Heart left ventricle (tissue), 16 donors: ENCODE measurements at regions not wholly inside any gene's neighbourhood (a gene's known extent, or its start where the extent isn't known, plus 50 kb on each side); places are given as distances from the start of the nearest gene placed in this dataset.

Source experiments
- ATAC-seq, 4 donors: fragments of 200-7000 bp; cut with Tn5 transposase; one replicate each; pipeline ENCODE4 v1.9.1; 2020 to 2022; ENCODE audit warnings: moderate library complexity in 4 of 4, mild to moderate bottlenecking in 3 of 4, moderate number of reproducible peaks in 1 of 4
- DNase-seq, 5 donors: peaks; one replicate each; pipeline ENCODE4 v3.0.0-alpha.2; 2020
- H3K27ac ChIP-seq, 12 donors: fragments of 200-600 bp; sonication (generic) in 4 of 12; one replicate each; pipeline versions ENCODE4 v1.5.0 to v1.8.0; 2016 to 2022; ENCODE audit warnings: mild to moderate bottlenecking in 2 of 12
- H3K27me3 ChIP-seq, 9 donors: fragments of 200-600 bp; sonication (generic) in 2 of 9; one replicate each; pipeline versions ENCODE4 v1.5.1 to v1.8.0; 2016 to 2022; ENCODE audit warnings: mild to moderate bottlenecking in 3 of 9
- H3K36me3 ChIP-seq, 9 donors: fragments of 200-600 bp; sonication (generic) in 2 of 9; one replicate each; pipeline versions ENCODE4 v1.5.0 to v1.8.0; 2018 to 2022; ENCODE audit warnings: mild to moderate bottlenecking in 2 of 9
- H3K4me1 ChIP-seq, 12 donors: fragments of 200-600 bp; sonication (generic) in 4 of 12; one replicate each; pipeline versions ENCODE4 v1.5.0 to v1.8.0; 2016 to 2022; ENCODE audit warnings: mild to moderate bottlenecking in 3 of 12
- H3K4me3 ChIP-seq, 12 donors: fragments of 200-600 bp; sonication (generic) in 4 of 12; one replicate each; pipeline versions ENCODE4 v1.5.0 to v1.8.0; 2017 to 2022; ENCODE audit warnings: mild to moderate bottlenecking in 9 of 12, moderate library complexity in 4 of 12
- H3K9me3 ChIP-seq, 12 donors: fragments of 200-600 bp; sonication (generic) in 4 of 12; one replicate each; pipeline versions ENCODE4 v1.5.0 to v1.8.0; 2016 to 2022; ENCODE audit warnings: mild to moderate bottlenecking in 1 of 12
- CTCF ChIP-seq, 12 donors: fragments of 200-600 bp; sonication (generic) in 4 of 12; IDR thresholded peaks; one replicate each; pipeline versions ENCODE4 v1.5.0 to v1.8.0; 2018 to 2022; ENCODE audit warnings: antibody characterized with exemption in 12 of 12, mild to moderate bottlenecking in 5 of 12
- POLR2A ChIP-seq, 2 donors: fragments of 450-650 bp; IDR thresholded peaks; one replicate each; pipeline ENCODE4 v1.6.1; 2017; ENCODE audit warnings: antibody characterized with exemption in 2 of 2, mild to moderate bottlenecking in 2 of 2, moderate library complexity in 2 of 2
- WGBS, 4 donors: extraction: QIAGEN DNeasy Blood & Tissue Kit in 2 of 4; methylation state at CpG; one replicate each; pipeline versions ENCODE4 v1.1.5 to v1.1.7; 2013 to 2018; 5-methylcytosine and 5-hydroxymethylcytosine counted together
- intact Hi-C, 10 donors: fragments of 100-400 bp; cut with DNase I; formaldehyde crosslinking; loops; one replicate each; pipeline versions ENCODE4 v1.11.1 to v1.14.2; 2022
- donor health status: ischemic (EF 13 %, LVEDD 7.1; RV severe dilation, severe dysfunction).
- donor health status: healthy with polysubstance abuse.
- donor health status: DM: no; HTN: yes; CAD: no.
- donor health status: DM: no; HTN: no; CAD: no.
- donor health status: ischemic (EF 25% LVEDD 6.9; RV normal size, moderate dysfunction).
- donor health status: ischemic (EF 25% LVEDD 5.7; RV mildly dilated, moderate dysfunction).
- donor health status: healthy.
- donor health status: DM: yes; HTN: yes; CAD: no.
- donor health status: ischemic (EF 35%, LVEDD 5.7; RV mildly dilated, moderate dysfunction).
- donor health status: nonischemic (EF 11% LVEDD 7.7; RV severe dilation, severe dysfunction).
- donor health status: DM: yes; HTN: yes; CAD: no.
- donor health status: PGD.
- donor health status: ischemic (EF 29% LVEDD 5.4; RV normal size, mild dysfunction).
- donor health status: nonischemic (EF 23%, LVEDD 6.1; RV moderate dilation, normal function).

GRCh38 chr15:25065286-25065685, 110.5 kb downstream of the SNRPN start:
- Histone ChIP-seq H3K4me3 (no peak overlapping the region), H3K36me3 (peaks cover 21 to 100% (median 95%) of the 10 kb centered on the region in 9 donors), H3K4me1 (no peaks in the 10 kb centered on the region), H3K27me3 (no peaks in the 10 kb centered on the region), H3K9me3 (peaks cover 11 to 100% (median 100%) of the 10 kb centered on the region in 12 donors), H3K27ac (no peak overlapping the region)
- DNase-seq (peak in 1 of 5 donors; percentile 6), ATAC-seq (no peak)
- TF ChIP-seq CTCF (IDR thresholded peaks at IDR 0.05) (no peak), POLR2A (IDR thresholded peaks at IDR 0.05) (no peak)
- 81 to 87% (median 84%) methylated on average over 8 to 9 of the region's 9 CpGs for WGBS, 4 donors
- intact Hi-C loops: no loop called here

GRCh38 chr15:25065876-25066275, 111.1 kb downstream of the SNRPN start:
- WGBS, 4 donors: 86 to 98% (median 91%) methylated on average over 9 to 11 of the region's 11 CpGs
- Histone ChIP-seq H3K4me3 (no peak overlapping the region), H3K9me3 (peaks cover 12 to 100% (median 100%) of the 10 kb centered on the region in 12 donors), H3K27me3 (no peaks in the 10 kb centered on the region), H3K36me3 (peaks cover 15 to 100% (median 95%) of the 10 kb centered on the region in 9 donors), H3K27ac (no peak overlapping the region), H3K4me1 (no peaks in the 10 kb centered on the region)
- TF ChIP-seq CTCF (IDR thresholded peaks at IDR 0.05): no peak
- no peak for TF ChIP-seq POLR2A (IDR thresholded peaks at IDR 0.05)
- ATAC-seq: no peak
- peak in 1 of 5 donors; percentile 8 for DNase-seq
- intact Hi-C loops: no loop called here

GRCh38 chr15:25066708-25067107, 111.9 kb downstream of the SNRPN start:
- intact Hi-C loops: no loop called here
- Histone ChIP-seq H3K4me1 (no peaks in the 10 kb centered on the region), H3K27ac (no peak overlapping the region), H3K9me3 (peaks cover 16 to 100% (median 100%) of the 10 kb centered on the region in 12 donors), H3K36me3 (peaks cover 13 to 100% (median 95%) of the 10 kb centered on the region in 9 donors), H3K27me3 (no peaks in the 10 kb centered on the region), H3K4me3 (no peak overlapping the region)
- DNase-seq (peak in 2 of 5 donors; percentile 4 to 11), ATAC-seq (no peak)
- TF ChIP-seq POLR2A (IDR thresholded peaks at IDR 0.05) (no peak), CTCF (IDR thresholded peaks at IDR 0.05) (no peak)
- 88 to 90% (median 88%) methylated on average over 12 of the region's 12 CpGs for WGBS, 4 donors

GRCh38 chr15:25067725-25068309, 113.0 kb downstream of the SNRPN start:
- H3K36me3 ChIP-seq: peaks cover 12 to 100% (median 95%) of the 10 kb centered on the region in 9 donors
- TF ChIP-seq POLR2A (IDR thresholded peaks at IDR 0.05): no peak
- no peak for TF ChIP-seq CTCF (IDR thresholded peaks at IDR 0.05)
- intact Hi-C loops: no loop called here
- no peak for ATAC-seq
- no peaks in the 10 kb centered on the region for H3K4me1 ChIP-seq
- no peaks in the 10 kb centered on the region for H3K27me3 ChIP-seq
- DNase-seq: peak in 1 of 5 donors; percentile 10
- no peak overlapping the region for H3K4me3 ChIP-seq
- H3K9me3 ChIP-seq: peaks cover 20 to 100% (median 100%) of the 10 kb centered on the region in 12 donors
- WGBS, 4 donors: 85 to 91% (median 88%) methylated on average over 12 of the region's 12 CpGs
- no peak overlapping the region for H3K27ac ChIP-seq
